ENCODE measurements at regions not wholly inside any gene's neighbourhood (a gene's known extent, or its start where the extent isn't known, plus 50 kb on each side); places are given as distances from the start of the nearest gene placed in this dataset.

GRCh38 chr18:8994603-8995002, 107.9 kb upstream of the NDUFV2 start:
- no peaks in the 10 kb centered on the region for H3K4me1 ChIP-seq
- H3K27me3 ChIP-seq = no peaks in the 10 kb centered on the region
- in situ Hi-C loops (cut with MboI; ENCODE audit: low pct_ligation_motif_present in 1 of 4, low pct_unique_long_range_greater_than_20kb in 1 of 4, low sequenced_read_pairs in 3 of 4) = loop anchor here (25.0 kb wide), 2 partner anchors 307 to 507 kb away; no protein-coding TSS in a partner anchor
- H3K27ac ChIP-seq = no peak overlapping the region
- H3K4me3 ChIP-seq = no peak overlapping the region
- no peak for TF ChIP-seq POLR2A (IDR thresholded peaks at IDR 0.05)
- TF ChIP-seq CTCF (IDR thresholded peaks at IDR 0.05) = no peak
- TF ChIP-seq EP300 (IDR thresholded peaks at IDR 0.05; ENCODE audit: low read depth) = no peak
- no peak for TF ChIP-seq POLR2AphosphoS5 (IDR thresholded peaks at IDR 0.05)
- 44 to 83% methylated on average over 2 of the region's 2 CpGs for WGBS, 2 donors (ENCODE audit: low coverage in 1 of 2)
- DNase-seq = no peak
- H3K9me3 ChIP-seq = no peaks in the 10 kb centered on the region
- intact Hi-C loops (cut with DNase I; ENCODE audit: low total_unique reads) = no loop called here
- H3K36me3 ChIP-seq = no peaks in the 10 kb centered on the region

DNA sequence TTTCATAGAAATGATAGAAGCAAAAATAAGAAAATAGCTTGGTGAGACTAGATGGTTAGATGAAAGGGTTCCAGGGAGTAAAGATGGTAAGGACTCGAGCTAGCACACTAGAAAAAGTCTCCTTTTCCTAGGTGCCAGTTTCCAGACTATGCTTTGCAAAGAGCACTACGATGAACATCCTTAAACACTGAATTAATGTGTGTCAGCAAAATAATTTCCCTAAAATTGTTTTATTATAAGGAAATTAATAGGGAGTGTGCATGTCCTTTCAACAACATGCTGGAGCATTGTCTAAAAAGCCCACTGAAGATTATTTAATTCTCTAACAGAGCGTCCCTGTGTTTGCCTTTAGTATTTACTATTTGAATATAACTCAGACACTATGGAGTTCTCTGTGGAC, 107.4 kb upstream of the NDUFV2 start:
- Histone ChIP-seq H3K4me1 (no peaks in the 10 kb centered on the region), H3K9me3 (no peaks in the 10 kb centered on the region), H3K27me3 (no peaks in the 10 kb centered on the region), H3K27ac (no peak overlapping the region), H3K36me3 (no peaks in the 10 kb centered on the region), H3K4me3 (no peak overlapping the region)
- no peak for DNase-seq
- TF ChIP-seq CTCF (IDR thresholded peaks at IDR 0.05) (no peak), EP300 (IDR thresholded peaks at IDR 0.05; ENCODE audit: low read depth) (no peak), POLR2AphosphoS5 (IDR thresholded peaks at IDR 0.05) (no peak)
- in situ Hi-C loops (cut with MboI; ENCODE audit: low pct_ligation_motif_present in 1 of 4, low pct_unique_long_range_greater_than_20kb in 1 of 4, low sequenced_read_pairs in 3 of 4) = loop anchor here (25.0 kb wide), 2 partner anchors 308 to 508 kb away; no protein-coding TSS in a partner anchor
- 58 to 64% methylated on average over 3 of the region's 3 CpGs for WGBS, 2 donors (ENCODE audit: low coverage in 1 of 2)
- intact Hi-C loops (cut with DNase I; ENCODE audit: low total_unique reads) = no loop called here

GRCh38 chr18:8996771-8997432, 105.6 kb upstream of the NDUFV2 start:
- no peak for DNase-seq
- in situ Hi-C loops (cut with MboI; ENCODE audit: low pct_ligation_motif_present in 1 of 4, low pct_unique_long_range_greater_than_20kb in 1 of 4, low sequenced_read_pairs in 3 of 4) (loop anchor here (25.0 kb wide), 2 partner anchors 310 to 510 kb away; no protein-coding TSS in a partner anchor), intact Hi-C loops (cut with DNase I; ENCODE audit: low total_unique reads) (no loop called here)
- TF ChIP-seq POLR2AphosphoS5 (IDR thresholded peaks at IDR 0.05) (no peak), POLR2A (IDR thresholded peaks at IDR 0.05) (no peak), EP300 (IDR thresholded peaks at IDR 0.05; ENCODE audit: low read depth) (no peak)
- Histone ChIP-seq H3K27ac (no peak overlapping the region), H3K27me3 (peaks cover 7% of the 10 kb centered on the region), H3K36me3 (no peaks in the 10 kb centered on the region), H3K4me1 (no peaks in the 10 kb centered on the region), H3K9me3 (no peaks in the 10 kb centered on the region), H3K4me3 (no peak overlapping the region)
- 58 to 65% methylated on average over 3 of the region's 3 CpGs for WGBS, 2 donors (ENCODE audit: low coverage in 1 of 2)

- no peaks in the 10 kb centered on the region for H3K4me1 ChIP-seq
- no peak overlapping the region for H3K27ac ChIP-seq
- H3K27me3 ChIP-seq = peaks cover 7% of the 10 kb centered on the region
- no peak overlapping the region for H3K4me3 ChIP-seq
- no peak for DNase-seq
- H3K9me3 ChIP-seq = no peaks in the 10 kb centered on the region
- in situ Hi-C loops (cut with MboI; ENCODE audit: low pct_ligation_motif_present in 1 of 4, low pct_unique_long_range_greater_than_20kb in 1 of 4, low sequenced_read_pairs in 3 of 4) = loop anchor here (25.0 kb wide), 2 partner anchors 310 to 510 kb away; no protein-coding TSS in a partner anchor
- H3K36me3 ChIP-seq = no peaks in the 10 kb centered on the region
- intact Hi-C loops (cut with DNase I; ENCODE audit: low total_unique reads) = loop anchor here (2.0 kb wide), 1 partner anchor 49 kb away; no protein-coding TSS in a partner anchor
- TF ChIP-seq EP300 (IDR thresholded peaks at IDR 0.05; ENCODE audit: low read depth) (no peak), CTCF (IDR thresholded peaks at IDR 0.05) (no peak), POLR2AphosphoS5 (IDR thresholded peaks at IDR 0.05) (no peak), POLR2A (IDR thresholded peaks at IDR 0.05) (no peak)
- 60 to 68% methylated on average over 2 to 5 of the region's 5 CpGs for WGBS, 2 donors (ENCODE audit: low coverage in 1 of 2)
Observed at GRCh38 chr18:8997634-8998033, 104.9 kb upstream of the NDUFV2 start.

Measured in transverse colon (tissue), 4 donors.